ENCODE measurements at regions not wholly inside any gene's neighbourhood (a gene's known extent, or its start where the extent isn't known, plus 50 kb on each side); places are given as distances from the start of the nearest gene placed in this dataset.

- DNase-seq (ENCODE audit: low spot score): no peak
Measured at GRCh38 chr16:50925758-50926357, 184.0 kb downstream of the CYLD start.

GRCh38 chr16:50924759-50925545 is 183.1 kb downstream of the CYLD start:
- peak; percentile 57 for DNase-seq (ENCODE audit: low spot score)

GRCh38 chr16:50917950-50918703 is 176.2 kb downstream of the CYLD start:
- DNase-seq (ENCODE audit: low spot score): no peak

GRCh38 chr16:50916040-50916439 is 174.2 kb downstream of the CYLD start:
- DNase-seq (ENCODE audit: low spot score): no peak

- DNase-seq (ENCODE audit: low spot score): no peak
Measured at GRCh38 chr16:50915120-50915519, 173.2 kb downstream of the CYLD start.

- no peak for DNase-seq (ENCODE audit: low spot score)
Measured at GRCh38 chr16:50910736-50911100, 168.8 kb downstream of the CYLD start.

- no peak for DNase-seq (ENCODE audit: low spot score)
Measured at GRCh38 chr16:50909831-50910735, 168.2 kb downstream of the CYLD start.

- no peak for DNase-seq (ENCODE audit: low spot score)
Measured at GRCh38 chr16:50908468-50908867, 166.6 kb downstream of the CYLD start.

- DNase-seq (ENCODE audit: low spot score): no peak
Measured at GRCh38 chr16:50906454-50906853, 164.6 kb downstream of the CYLD start.

- no peak for DNase-seq (ENCODE audit: low spot score)
Measured at GRCh38 chr16:50902457-50902856, 160.6 kb downstream of the CYLD start.

- DNase-seq (ENCODE audit: low spot score): no peak
Measured at GRCh38 chr16:50901062-50901461, 159.2 kb downstream of the CYLD start.

- DNase-seq (ENCODE audit: low spot score): no peak
Measured at GRCh38 chr16:50900391-50900942, 158.6 kb downstream of the CYLD start.

GRCh38 chr16:50899951-50900350 is 158.1 kb downstream of the CYLD start:
- no peak for DNase-seq (ENCODE audit: low spot score)

GRCh38 chr16:50889746-50890145 is 147.9 kb downstream of the CYLD start:
- peak; percentile 19 for DNase-seq (ENCODE audit: low spot score)

- peak; percentile 20 for DNase-seq (ENCODE audit: low spot score)
Measured at GRCh38 chr16:50889276-50889675, 147.4 kb downstream of the CYLD start.

- DNase-seq (ENCODE audit: low spot score): peak; percentile 27
Measured at GRCh38 chr16:50888486-50889261, 146.8 kb downstream of the CYLD start.

GRCh38 chr16:50887500-50888298 is 145.8 kb downstream of the CYLD start:
- peak; percentile 22 for DNase-seq (ENCODE audit: low spot score)

- DNase-seq (ENCODE audit: low spot score): peak; percentile 36
Measured at GRCh38 chr16:50884066-50884860, 142.4 kb downstream of the CYLD start.

GRCh38 chr16:50881956-50882355 is 140.1 kb downstream of the CYLD start:
- DNase-seq (ENCODE audit: low spot score): peak; percentile 28
